CD14-positive monocyte (primary cell): ENCODE measurements at regions not wholly inside any gene's neighbourhood (a gene's known extent, or its start where the extent isn't known, plus 50 kb on each side); places are given as distances from the start of the nearest gene placed in this dataset.

Experiments used
- DNase-seq, 3 donors: peaks; one replicate each; pipeline ENCODE4 v3.0.0-alpha.2; 2011 to 2022
- H2AFZ ChIP-seq: 2 replicates; pipeline ENCODE4 v1.6.0; 2012; ENCODE audit warnings: mild to moderate bottlenecking, low read depth, low read length, inconsistent platforms; ENCODE audit not compliant: insufficient read depth, poor library complexity, severe bottlenecking
- H3K27ac ChIP-seq, 2 donors: 1 replicate in 1 of 2; 2 replicates in 1 of 2; pipeline ENCODE4 v1.5.1; 2012 to 2013; ENCODE audit warnings: low read length in 2 of 2, control low read depth in 1 of 2, inconsistent platforms in 1 of 2, low read depth in 1 of 2, mild to moderate bottlenecking in 1 of 2
- H3K27me3 ChIP-seq, 2 donors: one replicate each; pipeline versions ENCODE4 v1.6.0 to v1.6.1; 2011 to 2013; ENCODE audit warnings: low read length in 2 of 2; ENCODE audit not compliant: control insufficient read depth in 2 of 2, insufficient read depth in 2 of 2
- H3K36me3 ChIP-seq, 2 donors: replicated peaks in 1 of 2; 1 replicate in 1 of 2; 2 replicates in 1 of 2; pipeline versions ENCODE4 v1.5.1 to v1.6.1; 2012 to 2013; ENCODE audit warnings: low read length in 2 of 2, control low read depth in 1 of 2, inconsistent platforms in 1 of 2, mild to moderate bottlenecking in 1 of 2; ENCODE audit not compliant: insufficient read depth in 2 of 2, control insufficient read depth in 1 of 2
- H3K4me1 ChIP-seq, 2 donors: 1 replicate in 1 of 2; 2 replicates in 1 of 2; pipeline versions ENCODE4 v1.5.1 to v1.6.1; 2012 to 2013; ENCODE audit warnings: low read length in 2 of 2, control low read depth in 1 of 2, inconsistent platforms in 1 of 2, mild to moderate bottlenecking in 1 of 2, moderate library complexity in 1 of 2; ENCODE audit not compliant: insufficient read depth in 2 of 2, control insufficient read depth in 1 of 2
- H3K4me2 ChIP-seq: replicated peaks from 2 replicates; pipeline ENCODE3; 2012; ENCODE audit warnings: low read length, moderate library complexity, mild to moderate bottlenecking; ENCODE audit not compliant: poor library complexity, severe bottlenecking; ENCODE audit errors: extremely low read depth
- H3K4me3 ChIP-seq, 3 experiments: fragments of 200-600 bp in 1 of 3; sonication (generic) in 1 of 3; replicated peaks in 1 of 3; 1 replicate in 2 of 3; 2 replicates in 1 of 3; pipeline ENCODE4 v1.5.1; 2011 to 2013; ENCODE audit warnings: low read length in 3 of 3, mild to moderate bottlenecking in 3 of 3, control low read depth in 2 of 3, low read depth in 2 of 3, inconsistent platforms in 1 of 3, moderate library complexity in 1 of 3
- H3K79me2 ChIP-seq: 2 replicates; pipeline ENCODE4 v1.6.0; 2012; ENCODE audit warnings: mild to moderate bottlenecking, control low read depth, inconsistent platforms, low read length, moderate library complexity; ENCODE audit not compliant: insufficient read depth
- H3K9ac ChIP-seq: 2 replicates; pipeline ENCODE4 v1.6.0; 2017; ENCODE audit warnings: low read length, mild to moderate bottlenecking; ENCODE audit not compliant: insufficient read depth, poor library complexity, severe bottlenecking
- H3K9me3 ChIP-seq, 2 donors: replicated peaks in 1 of 2; 1 replicate in 1 of 2; 2 replicates in 1 of 2; pipeline versions ENCODE4 v1.5.1 to v1.6.1; 2012 to 2013; ENCODE audit warnings: low read length in 2 of 2, control low read depth in 1 of 2; ENCODE audit not compliant: control insufficient read depth in 1 of 2, insufficient read depth in 1 of 2
- H4K20me1 ChIP-seq: 2 replicates; pipeline ENCODE4 v1.6.0; 2012; ENCODE audit warnings: mild to moderate bottlenecking, low read length, control low read depth, moderate library complexity; ENCODE audit not compliant: insufficient read depth
- H3K27ac Mint-ChIP-seq, 7 donors: one replicate each; pipeline ENCODE4 v1.8.0; 2020; ENCODE audit warnings: mild to moderate bottlenecking in 7 of 7, mixed read lengths in 7 of 7, moderate library complexity in 6 of 7, inconsistent platforms in 2 of 7
- H3K27me3 Mint-ChIP-seq, 3 donors: one replicate each; pipeline ENCODE4 v1.8.0; 2021 to 2022; ENCODE audit warnings: low read depth in 3 of 3, mild to moderate bottlenecking in 3 of 3, mixed read lengths in 3 of 3, moderate library complexity in 3 of 3, inconsistent platforms in 1 of 3
- H3K36me3 Mint-ChIP-seq, 2 donors: one replicate each; pipeline ENCODE4 v1.8.0; 2020; ENCODE audit warnings: mixed read lengths in 2 of 2, inconsistent platforms in 1 of 2, mild to moderate bottlenecking in 1 of 2
- H3K4me1 Mint-ChIP-seq: one replicate; pipeline ENCODE4 v1.8.0; 2020; ENCODE audit warnings: mild to moderate bottlenecking, mixed read lengths
- H3K4me3 Mint-ChIP-seq, 2 donors: one replicate each; pipeline ENCODE4 v1.8.0; 2020; ENCODE audit warnings: mild to moderate bottlenecking in 2 of 2, mixed read lengths in 2 of 2, moderate library complexity in 1 of 2
- H3K9me3 Mint-ChIP-seq, 7 donors: one replicate each; pipeline ENCODE4 v1.8.0; 2020 to 2022; ENCODE audit warnings: mixed read lengths in 7 of 7, mild to moderate bottlenecking in 6 of 7, moderate library complexity in 6 of 7, inconsistent platforms in 2 of 7
- CTCF ChIP-seq: fragments of 200-600 bp; IDR thresholded peaks from one replicate; pipeline ENCODE4 v1.8.0; 2022; ENCODE audit warnings: antibody characterized with exemption, mild to moderate bottlenecking
- WGBS: methylation state at CpG from one replicate; pipeline ENCODE4 v1.1.5; 2013; ENCODE audit warnings: missing lambda C conversion rate; ENCODE audit not compliant: insufficient coverage; 5-methylcytosine and 5-hydroxymethylcytosine counted together
- intact Hi-C, 2 donors: fragments of 100-400 bp; cut with micrococcal nuclease; formaldehyde crosslinking; loops; one replicate each; pipeline versions ENCODE4 v1.15.0 to v1.15.1; 2023

DNA sequence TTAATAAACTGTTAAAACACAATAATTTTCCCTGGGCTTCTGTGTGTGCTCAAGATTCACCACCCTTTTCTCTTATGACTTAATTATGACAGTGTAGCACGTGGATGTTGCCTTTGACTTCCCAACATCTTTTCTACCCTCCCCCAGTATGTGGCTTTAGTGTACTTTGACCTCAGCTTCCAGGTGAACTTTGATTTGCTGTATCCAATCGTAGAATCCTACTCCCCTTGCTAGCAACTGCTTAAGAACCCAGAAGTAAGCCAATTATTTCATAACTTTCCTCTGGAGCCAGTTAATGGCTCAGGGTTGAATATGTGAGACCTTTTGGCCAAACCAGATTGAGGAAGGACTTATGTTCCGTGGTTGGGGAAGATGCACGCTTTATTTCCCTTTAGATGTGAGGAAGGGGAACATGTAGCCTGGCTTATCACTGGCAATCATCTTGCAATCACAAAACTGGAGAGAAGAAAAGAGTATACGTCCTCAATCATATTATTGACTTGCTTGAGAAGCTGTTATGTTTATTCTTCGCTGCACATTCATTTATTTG is 259.6 kb upstream of the ATP2B1 start:
- Mint-ChIP-seq H3K9me3 (peaks cover 0 to 3% (median 0%) of the 10 kb centered on the region in 7 donors), H3K27me3 (peaks cover 0 to 1% (median 0%) of the 10 kb centered on the region in 3 donors), H3K4me3 (no peak overlapping the region), H3K27ac (peak overlapping the region; percentile 10 to 85 (median 36)), H3K36me3 (no peaks in the 10 kb centered on the region), H3K4me1 (peaks cover 6% of the 10 kb centered on the region)
- Histone ChIP-seq H3K27me3 (no peaks in the 10 kb centered on the region), H4K20me1 (no peaks in the 10 kb centered on the region), H3K27ac (no peak overlapping the region), H3K9me3 (no peaks in the 10 kb centered on the region), H3K4me2 (no peak overlapping the region), H3K79me2 (no peaks in the 10 kb centered on the region), H3K4me1 (peaks cover 0 to 9% of the 10 kb centered on the region in 2 donors), H3K36me3 (no peaks in the 10 kb centered on the region), H3K4me3 (no peak overlapping the region), H3K9ac (no peak overlapping the region), H2AFZ (no peak overlapping the region)
- DNase-seq: peak; percentile 46 to 65 (median 59)
- WGBS: 0% methylated on average over 1 of the region's 6 CpGs
- intact Hi-C loops: no loop called here
- TF ChIP-seq CTCF: no peak

GRCh38 chr12:89966495-89967240 is 258.0 kb upstream of the ATP2B1 start:
- Mint-ChIP-seq H3K9me3 (no peaks in the 10 kb centered on the region), H3K4me3 (no peak overlapping the region), H3K36me3 (no peaks in the 10 kb centered on the region), H3K4me1 (peaks cover 6% of the 10 kb centered on the region), H3K27me3 (no peaks in the 10 kb centered on the region), H3K27ac (no peak overlapping the region)
- H3K36me3 ChIP-seq: no peaks in the 10 kb centered on the region
- 93% methylated on average over 2 of the region's 4 CpGs for WGBS
- H2AFZ ChIP-seq: no peak overlapping the region
- H3K9ac ChIP-seq: no peak overlapping the region
- peaks cover 0 to 9% of the 10 kb centered on the region in 2 donors for H3K4me1 ChIP-seq
- H3K27ac ChIP-seq: no peak overlapping the region
- no peaks in the 10 kb centered on the region for H3K9me3 ChIP-seq
- no peaks in the 10 kb centered on the region for H3K79me2 ChIP-seq
- no peak for TF ChIP-seq CTCF
- no peak overlapping the region for H3K4me2 ChIP-seq
- intact Hi-C loops: no loop called here
- H3K4me3 ChIP-seq: no peak overlapping the region
- H3K27me3 ChIP-seq: no peaks in the 10 kb centered on the region
- DNase-seq: no peak
- H4K20me1 ChIP-seq: no peaks in the 10 kb centered on the region
